Fibroblast of upper back skin (primary cell): ENCODE measurements at regions not wholly inside any gene's neighbourhood (a gene's known extent, or its start where the extent isn't known, plus 50 kb on each side); places are given as distances from the start of the nearest gene placed in this dataset.

Experiments used
- DNase-seq: peaks from one replicate; pipeline ENCODE4 v3.0.0-alpha.2; 2013

- peak; percentile 72 for DNase-seq
These were observed 360.5 kb downstream of the BUD13 start for GRCh38 chr11:116412118-116412889.

GRCh38 chr11:116409238-116409637, 363.5 kb downstream of the BUD13 start:
- DNase-seq = no peak

GRCh38 chr11:116406042-116406441, 366.7 kb downstream of the BUD13 start:
- DNase-seq = no peak

- no peak for DNase-seq
These were observed 368.4 kb downstream of the BUD13 start for GRCh38 chr11:116404462-116404798.

GRCh38 chr11:116403794-116404461, 368.9 kb downstream of the BUD13 start:
- no peak for DNase-seq

- DNase-seq = no peak
These were observed 372.7 kb downstream of the BUD13 start for GRCh38 chr11:116400081-116400480.

GRCh38 chr11:116397602-116398084, 375.1 kb downstream of the BUD13 start:
- peak; percentile 65 for DNase-seq

- DNase-seq = peak; percentile 58
These were observed 376.5 kb downstream of the BUD13 start for GRCh38 chr11:116396331-116396730.

GRCh38 chr11:116394022-116394421, 378.8 kb downstream of the BUD13 start:
- DNase-seq = no peak

- no peak for DNase-seq
These were observed 381.8 kb downstream of the BUD13 start for GRCh38 chr11:116390963-116391362.

GRCh38 chr11:116388146-116388545, 384.6 kb downstream of the BUD13 start:
- DNase-seq = no peak

GRCh38 chr11:116387641-116388040, 385.1 kb downstream of the BUD13 start:
- DNase-seq = no peak

- DNase-seq = no peak
These were observed 386.6 kb downstream of the BUD13 start for GRCh38 chr11:116386118-116386699.

GRCh38 chr11:116384876-116385275, 387.9 kb downstream of the BUD13 start:
- DNase-seq = no peak

- DNase-seq = no peak
These were observed 388.4 kb downstream of the BUD13 start for GRCh38 chr11:116384407-116384806.

GRCh38 chr11:116379185-116379828, 393.5 kb downstream of the BUD13 start:
- peak; percentile 38 for DNase-seq

GRCh38 chr11:116376547-116376946, 396.2 kb downstream of the BUD13 start:
- DNase-seq = no peak

- DNase-seq = no peak
These were observed 396.7 kb downstream of the BUD13 start for GRCh38 chr11:116376054-116376453.

- no peak for DNase-seq
These were observed 397.6 kb downstream of the BUD13 start for GRCh38 chr11:116375221-116375620.

- no peak for DNase-seq
These were observed 398.7 kb downstream of the BUD13 start for GRCh38 chr11:116374085-116374484.

GRCh38 chr11:116373104-116373944, 399.5 kb downstream of the BUD13 start:
- DNase-seq = no peak

- DNase-seq = no peak
These were observed 401.6 kb downstream of the BUD13 start for GRCh38 chr11:116371146-116371545.

GRCh38 chr11:116368784-116369183, 404.0 kb downstream of the BUD13 start:
- no peak for DNase-seq
